ENCODE measurements at regions not wholly inside any gene's neighbourhood (a gene's known extent, or its start where the extent isn't known, plus 50 kb on each side); places are given as distances from the start of the nearest gene placed in this dataset.
"Not testable (repeated sequence)": the region's sequence is repeated elsewhere in the genome, so short reads cannot be mapped to it uniquely, and the experiment has no call there.

GRCh38 chr4:62450740-62451139 is 1250.6 kb downstream of the ADGRL3 start:
- DNase-seq (ENCODE audit: low read depth) = no peak

- DNase-seq (ENCODE audit: low read depth) = no peak
These were observed 1249.4 kb downstream of the ADGRL3 start for GRCh38 chr4:62449538-62449937.

GRCh38 chr4:62448911-62449310 is 1248.8 kb downstream of the ADGRL3 start:
- DNase-seq (ENCODE audit: low read depth) = no peak

- no peak for DNase-seq (ENCODE audit: low read depth)
These were observed 1238.9 kb downstream of the ADGRL3 start for GRCh38 chr4:62439051-62439450.

GRCh38 chr4:62434921-62435320 is 1234.8 kb downstream of the ADGRL3 start:
- DNase-seq (ENCODE audit: low read depth) = no peak

GRCh38 chr4:62431513-62432231 is 1231.5 kb downstream of the ADGRL3 start:
- not testable (repeated sequence) for DNase-seq (ENCODE audit: low read depth)

GRCh38 chr4:62429297-62429696 is 1229.2 kb downstream of the ADGRL3 start:
- DNase-seq (ENCODE audit: low read depth) = no peak

GRCh38 chr4:62415256-62415655 is 1215.1 kb downstream of the ADGRL3 start:
- no peak for DNase-seq (ENCODE audit: low read depth)

GRCh38 chr4:62414563-62414962 is 1214.4 kb downstream of the ADGRL3 start:
- no peak for DNase-seq (ENCODE audit: low read depth)

- no peak for DNase-seq (ENCODE audit: low read depth)
These were observed 1210.4 kb downstream of the ADGRL3 start for GRCh38 chr4:62410371-62411003.

- DNase-seq (ENCODE audit: low read depth) = no peak
These were observed 1208.3 kb downstream of the ADGRL3 start for GRCh38 chr4:62408454-62408853.

GRCh38 chr4:62407534-62407933 is 1207.4 kb downstream of the ADGRL3 start:
- no peak for DNase-seq (ENCODE audit: low read depth)

GRCh38 chr4:62402088-62402806 is 1202.1 kb downstream of the ADGRL3 start:
- no peak for DNase-seq (ENCODE audit: low read depth)

GRCh38 chr4:62399242-62399641 is 1199.1 kb downstream of the ADGRL3 start:
- no peak for DNase-seq (ENCODE audit: low read depth)

GRCh38 chr4:62398318-62398717 is 1198.2 kb downstream of the ADGRL3 start:
- no peak for DNase-seq (ENCODE audit: low read depth)

- no peak for DNase-seq (ENCODE audit: low read depth)
These were observed 1194.6 kb downstream of the ADGRL3 start for GRCh38 chr4:62394766-62395165.

GRCh38 chr4:62387808-62388207 is 1187.7 kb downstream of the ADGRL3 start:
- no peak for DNase-seq (ENCODE audit: low read depth)

GRCh38 chr4:62377700-62378099 is 1177.6 kb downstream of the ADGRL3 start:
- DNase-seq (ENCODE audit: low read depth) = no peak

- DNase-seq (ENCODE audit: low read depth) = no peak
These were observed 1177.1 kb downstream of the ADGRL3 start for GRCh38 chr4:62377245-62377644.

GRCh38 chr4:62366939-62367338 is 1166.8 kb downstream of the ADGRL3 start:
- no peak for DNase-seq (ENCODE audit: low read depth)

- DNase-seq (ENCODE audit: low read depth) = no peak
These were observed 1160.0 kb downstream of the ADGRL3 start for GRCh38 chr4:62360156-62360545.

- DNase-seq (ENCODE audit: low read depth) = no peak
These were observed 1159.5 kb downstream of the ADGRL3 start for GRCh38 chr4:62359441-62360155.

- no peak for DNase-seq (ENCODE audit: low read depth)
These were observed 1144.8 kb downstream of the ADGRL3 start for GRCh38 chr4:62344915-62345314.
